ENCODE measurements at regions not wholly inside any gene's neighbourhood (a gene's known extent, or its start where the extent isn't known, plus 50 kb on each side); places are given as distances from the start of the nearest gene placed in this dataset.

GRCh38 chrX:132270021-132270420 lies 50.8 kb upstream of the RAP2C start:
- Histone ChIP-seq H3K23ac (ENCODE audit: low read depth, low read length, poor library complexity) (no peak overlapping the region), H3K4me2 (ENCODE audit: insufficient read depth, low read length, poor library complexity, severe bottlenecking) (no peak overlapping the region), H2BK120ac (ENCODE audit: low read depth, low read length) (no peak overlapping the region), H3K27ac (replicated peaks; ENCODE audit: low read length) (no peak overlapping the region), H3K27me3 (ENCODE audit: control insufficient read depth in 3 of 3, insufficient read depth in 3 of 3, low read depth in 1 of 3, low read length in 3 of 3) (no peaks in the 10 kb centered on the region), H3K4me3 (ENCODE audit: low read length in 2 of 2) (no peak overlapping the region), H3K36me3 (replicated peaks in 1 of 2; ENCODE audit: control insufficient read depth in 2 of 2, insufficient read depth in 2 of 2, low read length in 2 of 2) (no peaks in the 10 kb centered on the region), H4K91ac (ENCODE audit: low read depth, low read length, poor library complexity) (no peak overlapping the region), H3K14ac (ENCODE audit: low read length) (no peak overlapping the region), H2AFZ (ENCODE audit: low read length) (no peak overlapping the region), H3K18ac (ENCODE audit: low read length) (no peak overlapping the region), H2BK5ac (ENCODE audit: low read length) (no peak overlapping the region), H3K4ac (ENCODE audit: low read length) (no peak overlapping the region), H3K79me1 (ENCODE audit: low read depth, low read length) (no peaks in the 10 kb centered on the region), H2BK15ac (ENCODE audit: low read length) (no peak overlapping the region), H2AK5ac (ENCODE audit: low read depth, low read length) (no peak overlapping the region), H3K4me1 (ENCODE audit: control insufficient read depth in 2 of 2, insufficient read depth in 1 of 2, low read depth in 1 of 2, low read length in 2 of 2) (no peaks in the 10 kb centered on the region), H3K9ac (ENCODE audit: low read depth, low read length, poor library complexity) (no peak overlapping the region), H2BK12ac (ENCODE audit: low read length) (no peak overlapping the region), H3K9me3 (replicated peaks in 1 of 2; ENCODE audit: control insufficient read depth in 2 of 2, insufficient read depth in 1 of 2, low read depth in 1 of 2, low read length in 2 of 2) (no peaks in the 10 kb centered on the region), H4K8ac (ENCODE audit: low read depth, low read length) (no peak overlapping the region)
- WGBS, 2 donors (ENCODE audit: extremely low coverage in 2 of 2, insufficient read length in 2 of 2, insufficient replicate concordance in 1 of 2), result no CpG with 5 or more reads among the region's 2 CpGs
- no peak for DNase-seq (ENCODE audit: low spot score)
